ENCODE measurements at regions not wholly inside any gene's neighbourhood (a gene's known extent, or its start where the extent isn't known, plus 50 kb on each side); places are given as distances from the start of the nearest gene placed in this dataset.
"Not testable (repeated sequence)": the region's sequence is repeated elsewhere in the genome, so short reads cannot be mapped to it uniquely, and the experiment has no call there.

DNA sequence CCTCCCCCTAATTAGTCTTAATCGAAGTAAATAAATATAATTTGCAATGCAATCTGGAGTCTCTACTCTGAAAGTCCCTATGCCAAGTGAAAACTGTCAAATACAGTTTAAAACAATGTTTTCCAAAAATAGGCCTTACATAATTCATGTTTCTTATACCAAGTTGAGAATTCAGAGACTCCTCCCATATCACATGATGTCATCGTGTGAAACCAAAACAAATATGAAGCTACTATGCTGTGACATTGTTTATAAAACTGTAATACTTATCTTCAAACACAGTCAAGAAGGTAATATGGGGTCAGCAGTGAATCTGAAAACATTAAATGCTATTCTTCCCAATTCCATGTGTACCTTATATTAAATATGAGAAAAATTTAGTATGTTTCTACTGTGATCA, 940.2 kb upstream of the FANCL start:
- DNase-seq (ENCODE audit: low read depth) = no peak

DNA sequence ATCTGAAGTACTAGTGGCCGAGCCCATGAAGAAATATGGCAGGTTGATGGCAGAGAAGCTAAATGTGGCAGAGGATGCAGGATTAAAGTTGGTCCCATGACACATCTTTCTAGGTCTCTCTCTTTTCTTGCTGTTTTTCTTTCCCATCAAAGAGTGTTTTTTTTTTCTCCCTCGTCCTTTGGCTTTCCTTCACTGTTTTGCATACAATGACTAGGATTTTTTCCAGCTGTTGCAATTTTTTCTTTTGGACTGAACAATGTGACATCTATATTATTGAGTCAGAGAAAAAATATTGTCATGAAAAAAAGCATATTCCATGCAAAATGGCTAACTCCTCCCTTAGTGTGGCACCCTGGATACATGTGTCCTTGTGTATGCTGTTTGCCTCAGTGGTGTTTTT, 939.5 kb upstream of the FANCL start:
- DNase-seq (ENCODE audit: low read depth) = no peak

DNA sequence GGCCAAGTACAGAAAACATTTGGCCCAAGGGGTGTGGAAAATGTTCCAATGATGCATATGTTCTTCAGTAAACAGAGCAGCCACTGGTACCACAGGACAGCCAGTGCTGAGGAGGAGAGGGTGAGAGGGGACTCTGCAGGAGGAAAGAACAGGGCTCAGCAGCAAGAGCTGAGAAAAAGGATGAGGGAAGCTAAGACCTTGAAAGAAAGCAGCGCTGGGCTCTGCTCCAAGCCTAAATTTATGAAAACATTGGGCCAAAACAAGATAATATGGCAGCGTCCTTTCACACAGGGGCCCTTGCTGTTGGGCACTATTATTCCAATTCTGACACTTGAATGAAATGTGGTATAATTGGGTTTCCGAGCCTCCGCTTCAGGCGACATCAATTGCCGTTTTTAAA, 939.0 kb upstream of the FANCL start:
- no peak for DNase-seq (ENCODE audit: low read depth)

DNA sequence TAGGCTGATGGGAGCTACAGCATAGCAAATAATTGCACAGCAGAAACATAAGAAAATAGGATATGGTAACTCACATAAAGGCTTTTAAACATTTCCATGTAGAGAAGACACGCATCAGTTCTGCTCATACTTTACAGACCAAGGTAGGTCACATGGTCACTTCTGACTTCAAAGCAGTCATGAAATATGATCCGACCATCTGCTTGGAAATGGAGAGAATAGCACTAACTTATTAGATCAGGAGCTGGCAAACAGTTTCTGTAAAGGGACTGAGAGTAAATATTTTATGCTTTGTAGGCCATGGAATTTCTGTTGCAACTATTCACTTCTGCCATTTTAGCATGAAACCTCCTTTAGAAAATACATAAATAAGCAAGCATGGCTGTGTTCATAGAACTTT, 936.6 kb upstream of the FANCL start:
- no peak for DNase-seq (ENCODE audit: low read depth)

DNA sequence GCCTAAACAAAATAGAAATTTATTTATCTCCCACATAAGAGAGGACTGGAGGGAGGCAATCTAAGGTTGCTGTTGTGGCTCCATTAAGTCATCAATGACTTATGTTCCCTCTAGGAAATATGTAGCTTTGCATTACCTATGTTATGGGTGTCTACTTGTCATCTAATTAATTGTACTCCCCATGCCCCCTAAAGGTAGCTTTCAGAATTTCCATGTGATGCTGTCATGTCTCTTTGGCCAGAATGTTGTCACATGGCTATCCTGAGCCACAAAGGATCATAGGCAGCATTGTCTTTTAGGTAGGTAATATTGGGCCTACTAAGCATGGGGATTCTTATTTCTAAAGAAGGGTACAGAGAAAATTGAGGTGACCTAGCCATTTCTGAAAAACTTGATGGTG, 935.6 kb upstream of the FANCL start:
- DNase-seq (ENCODE audit: low read depth) = no peak

DNA sequence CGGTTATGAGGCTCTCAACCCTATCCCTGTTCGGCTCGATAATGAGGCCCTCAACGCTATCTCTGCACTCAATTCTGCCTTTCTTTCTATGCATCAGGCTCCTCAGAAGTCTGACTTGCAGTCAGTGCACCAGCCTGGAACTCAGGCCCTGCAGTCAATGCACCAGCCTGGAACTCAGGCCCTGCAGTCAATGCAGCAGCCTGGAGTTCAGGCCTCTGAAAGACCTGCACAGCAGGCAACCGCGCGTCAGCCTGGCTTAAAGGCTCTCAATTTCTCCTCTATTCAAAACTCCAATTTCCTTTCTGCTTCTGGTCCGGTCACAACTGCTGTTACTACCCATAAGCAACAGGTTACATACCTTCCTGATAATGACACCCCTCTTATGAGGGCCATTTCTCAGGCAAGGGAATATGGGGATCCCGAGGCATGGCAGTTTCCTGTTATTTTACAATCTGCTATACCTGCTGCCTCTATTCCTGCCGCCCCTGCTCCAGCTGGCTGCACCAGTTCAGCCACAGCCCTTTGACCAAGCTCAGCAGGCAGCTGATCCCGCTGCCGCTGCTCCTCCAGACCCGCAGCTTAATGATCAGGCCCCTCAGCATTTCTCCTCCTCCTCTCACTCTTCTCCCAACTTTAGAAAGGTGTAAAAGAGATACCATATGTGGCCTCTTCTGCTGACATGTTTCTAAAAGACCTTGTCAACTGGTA, 933.6 kb upstream of the FANCL start:
- no peak for DNase-seq (ENCODE audit: low read depth)

DNA sequence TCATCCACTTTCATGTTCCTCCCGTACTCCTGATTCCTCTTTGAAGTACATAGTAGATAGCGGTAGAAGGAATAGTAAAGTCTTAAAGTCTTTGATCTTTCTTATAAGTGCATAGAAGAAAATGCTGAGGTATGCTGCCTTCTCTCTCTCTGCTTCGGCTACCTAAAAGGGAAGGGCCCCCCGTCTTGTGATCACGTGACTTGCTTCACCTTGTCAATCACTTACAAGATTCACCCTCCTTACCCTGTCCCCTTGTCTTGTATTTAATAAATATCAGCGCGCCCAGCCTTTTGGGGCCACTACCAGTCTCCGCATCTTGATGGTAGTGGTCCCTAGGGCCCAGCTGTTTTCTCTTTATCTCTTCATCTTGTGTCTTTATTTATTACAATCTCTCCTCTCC, 932.2 kb upstream of the FANCL start:
- no peak for DNase-seq (ENCODE audit: low read depth)

DNA sequence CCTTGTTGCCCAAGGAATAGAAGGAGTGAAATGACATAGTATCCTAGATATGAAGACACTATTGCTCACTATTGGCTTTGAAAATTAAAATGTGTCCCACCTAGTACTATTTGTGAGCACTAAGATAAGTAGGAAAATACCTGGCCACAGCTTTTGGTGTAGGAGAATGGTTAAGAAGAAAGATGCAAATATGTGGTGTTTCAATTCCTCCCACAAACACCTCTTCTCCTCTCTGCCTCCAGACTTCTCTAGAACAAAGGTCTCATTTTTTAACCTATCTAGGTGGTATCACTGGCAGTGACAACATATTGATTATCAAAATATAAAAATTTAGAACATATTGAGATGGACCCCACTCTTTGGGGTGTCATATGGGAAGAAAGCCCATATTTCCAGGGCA, 929.9 kb upstream of the FANCL start:
- no peak for DNase-seq (ENCODE audit: low read depth)

DNA sequence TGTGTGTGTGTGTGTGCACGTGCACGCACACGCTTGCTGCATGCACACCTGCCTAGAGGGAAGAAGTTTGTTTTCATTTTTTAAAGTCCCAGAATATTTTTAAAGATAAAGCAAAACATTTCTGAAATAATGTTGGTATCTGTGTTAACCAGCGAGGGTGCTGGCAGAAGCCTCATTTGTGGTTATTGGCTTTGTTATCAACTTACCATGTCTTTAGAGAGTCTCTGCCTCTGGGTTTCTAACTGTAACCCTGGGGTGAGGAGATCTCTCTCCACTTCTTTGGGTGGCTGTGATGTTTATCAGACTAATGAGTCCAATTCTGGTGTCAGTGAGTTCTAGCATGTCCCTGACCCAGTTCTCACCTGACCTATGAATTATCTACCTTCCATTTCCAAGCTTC, 927.6 kb upstream of the FANCL start:
- DNase-seq (ENCODE audit: low read depth) = no peak

DNA sequence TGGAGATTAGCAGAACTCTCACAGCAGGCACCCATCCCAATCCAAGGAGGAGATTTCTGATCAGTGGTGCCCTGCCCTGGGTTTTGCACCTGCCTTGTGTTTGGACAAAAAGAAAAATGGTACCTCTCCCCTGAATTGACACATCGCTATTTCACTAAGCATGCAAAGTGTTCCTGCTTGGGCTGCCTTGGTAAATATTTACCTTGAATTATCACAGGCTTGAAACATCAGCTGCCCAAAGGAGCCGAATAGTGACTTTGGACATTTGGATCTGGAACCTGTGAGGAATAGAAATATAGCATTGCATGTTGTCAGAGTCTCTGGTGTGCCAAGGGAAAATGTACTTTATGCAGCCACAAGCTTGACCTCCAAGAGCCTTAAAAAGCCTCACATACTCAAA, 926.4 kb upstream of the FANCL start:
- DNase-seq (ENCODE audit: low read depth) = no peak

DNA sequence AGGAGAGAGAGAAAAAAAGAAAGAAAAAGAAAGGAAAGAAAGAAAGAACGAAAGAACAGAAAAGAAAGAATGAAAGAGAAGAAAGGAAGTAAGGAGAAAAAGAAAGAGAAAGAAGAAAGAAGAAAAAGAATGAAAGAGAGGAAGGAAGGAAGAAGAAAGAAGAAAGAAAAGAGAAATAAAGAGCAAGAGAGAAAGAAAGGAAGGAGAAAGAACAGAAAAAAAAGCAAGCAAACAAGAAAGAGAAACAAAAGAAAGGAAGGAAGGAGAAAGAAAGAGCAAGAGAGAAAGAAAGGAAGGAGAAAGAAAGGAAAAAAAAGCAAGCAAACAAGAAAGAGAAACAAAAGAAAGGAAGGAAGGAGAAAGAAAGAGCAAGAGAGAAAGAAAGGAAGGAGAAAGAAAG, 916.8 kb upstream of the FANCL start:
- not testable (repeated sequence) for DNase-seq (ENCODE audit: low read depth)

DNA sequence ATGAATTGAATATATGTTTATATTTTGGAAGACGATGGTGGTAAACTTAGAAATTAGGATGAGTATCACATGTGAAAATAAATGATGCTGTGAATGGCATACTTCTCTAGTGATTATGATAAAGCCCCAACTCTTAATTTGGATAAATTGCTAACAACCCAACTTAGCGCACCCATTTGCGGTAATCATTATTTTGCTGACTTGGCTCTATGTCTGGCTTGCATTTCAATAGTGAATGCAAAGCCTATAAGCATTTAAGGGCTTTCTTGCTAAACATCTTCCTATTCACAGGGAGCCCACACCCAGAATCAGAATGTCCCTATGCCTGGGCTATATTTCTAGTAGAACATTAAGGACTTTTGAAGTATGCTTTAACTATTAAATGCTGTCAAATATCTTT, 910.7 kb upstream of the FANCL start:
- DNase-seq (ENCODE audit: low read depth) = no peak

DNA sequence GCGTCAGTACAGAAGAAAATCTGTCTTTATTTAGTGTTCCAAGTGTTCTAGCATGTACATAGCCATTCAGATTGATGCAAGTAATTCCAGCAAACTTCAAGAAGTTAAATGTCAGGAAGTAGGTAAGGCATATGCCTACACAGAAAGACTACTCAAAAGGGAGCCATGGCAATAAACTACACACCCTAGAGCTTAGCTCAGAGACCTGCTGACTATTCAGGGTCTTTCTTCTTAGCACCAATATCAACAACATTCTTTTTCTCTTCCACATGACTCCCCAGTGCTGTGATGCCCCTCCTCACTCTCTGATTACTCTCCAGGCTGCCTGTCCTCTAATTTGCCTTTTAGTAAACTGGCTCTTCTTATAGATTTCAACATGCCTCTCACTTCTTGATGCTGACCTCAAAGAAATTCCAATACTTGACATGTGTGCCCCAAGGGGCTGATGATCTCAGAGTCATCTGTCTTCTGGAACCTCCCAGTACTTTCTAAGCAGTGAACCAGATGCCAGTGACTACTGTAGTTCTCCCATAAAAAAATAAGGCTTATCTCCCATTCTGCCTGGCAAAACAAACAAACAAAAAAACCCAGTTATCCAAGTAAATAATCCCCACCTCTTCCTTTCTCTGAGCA, 909.2 kb upstream of the FANCL start:
- DNase-seq (ENCODE audit: low read depth) = no peak

DNA sequence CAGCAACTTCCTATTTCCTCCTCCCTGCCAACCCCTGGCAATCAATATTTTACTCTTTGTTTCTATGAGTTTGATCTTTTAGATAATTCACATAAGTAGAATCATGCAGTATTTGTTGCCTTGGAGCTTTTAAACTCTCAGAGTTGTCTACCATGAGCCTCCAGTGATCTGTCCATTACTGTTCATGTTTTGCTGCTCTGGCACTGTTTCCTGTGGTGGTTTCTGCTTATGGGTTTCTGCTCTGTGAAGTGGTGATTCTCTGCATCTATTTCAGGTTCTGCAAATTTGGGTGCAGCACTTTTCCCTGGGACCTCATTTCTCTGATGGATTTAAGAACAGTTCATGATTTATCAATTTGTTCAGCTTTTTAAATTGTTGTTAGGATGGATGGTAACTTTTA, 908.1 kb upstream of the FANCL start:
- no peak for DNase-seq (ENCODE audit: low read depth)

DNA sequence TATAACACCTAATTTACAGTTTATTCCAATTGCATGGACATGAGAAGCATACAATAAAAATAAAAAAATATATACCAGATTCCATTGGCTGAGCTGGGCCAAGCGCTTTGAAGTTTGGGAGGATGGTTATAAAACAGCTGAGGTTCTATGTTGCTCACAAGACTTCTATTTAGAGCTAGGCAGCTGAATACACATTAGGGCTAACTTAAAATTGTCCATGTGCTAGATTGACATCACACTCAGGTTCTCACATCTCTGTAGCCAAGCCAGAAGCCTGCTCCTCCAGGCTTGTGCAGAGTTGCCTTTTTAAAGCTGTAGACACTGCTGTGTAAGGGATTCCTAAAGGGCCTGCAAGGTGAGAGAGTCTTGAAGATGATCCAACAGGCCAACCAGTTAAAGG, 871.1 kb upstream of the FANCL start:
- no peak for DNase-seq (ENCODE audit: low read depth)

DNA sequence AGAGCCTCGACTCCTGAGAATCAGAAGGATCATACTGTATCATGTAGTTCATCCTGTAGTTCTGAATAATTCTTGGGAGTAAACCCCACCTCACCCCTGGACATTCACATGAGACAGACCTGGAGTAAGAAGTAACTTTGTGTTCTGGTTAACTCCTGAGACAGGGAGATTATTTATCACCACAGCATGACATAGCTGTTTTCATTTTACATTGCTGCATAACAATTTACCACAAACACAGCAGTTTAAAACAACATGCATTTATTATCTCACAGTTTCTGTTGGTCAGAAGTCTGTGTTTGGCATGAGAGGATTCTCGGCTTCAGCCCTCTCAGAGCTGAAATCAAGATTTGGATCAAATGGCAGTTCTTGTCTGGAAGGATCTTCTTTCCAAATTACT, 855.8 kb upstream of the FANCL start:
- no peak for DNase-seq (ENCODE audit: low read depth)

DNA sequence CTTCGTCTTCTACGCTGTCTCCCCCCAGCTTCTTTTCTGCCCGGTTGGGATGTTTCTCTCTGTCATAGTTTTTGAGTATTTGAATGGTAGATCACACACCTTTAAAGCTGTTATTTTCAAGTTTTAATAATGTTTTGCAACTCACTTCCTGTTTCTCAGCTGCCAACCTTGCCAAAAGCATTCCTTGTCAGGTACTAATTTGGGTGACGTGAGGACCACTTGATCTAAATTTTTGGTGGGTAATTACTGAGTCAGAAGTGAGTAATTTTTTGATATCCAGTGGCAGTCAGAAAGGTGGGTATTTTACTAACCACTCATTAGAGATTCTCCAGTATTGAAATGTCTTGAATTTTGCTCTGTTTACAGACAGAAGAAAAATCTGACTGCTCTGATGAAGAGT, 852.4 kb upstream of the FANCL start:
- no peak for DNase-seq (ENCODE audit: low read depth)

DNA sequence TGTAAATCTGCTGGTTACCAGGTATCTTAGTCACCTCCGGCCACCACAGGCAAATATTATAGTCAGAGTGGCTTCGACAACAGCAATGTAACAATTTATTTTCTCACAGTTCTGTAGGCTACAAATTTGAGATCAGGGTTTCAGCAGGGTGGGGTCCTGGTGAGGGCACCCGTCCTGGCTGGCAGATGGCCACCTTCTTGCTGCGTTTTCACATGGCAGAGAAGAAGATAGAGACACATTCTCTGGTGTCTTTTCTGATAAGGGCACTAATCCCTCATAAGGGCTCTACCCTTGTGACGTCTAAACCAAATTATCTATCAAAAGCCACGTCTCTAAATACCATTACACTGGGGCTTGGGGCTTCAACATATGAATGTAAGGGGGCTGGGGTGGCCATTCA, 843.2 kb upstream of the FANCL start:
- DNase-seq (ENCODE audit: low read depth) = no peak

DNA sequence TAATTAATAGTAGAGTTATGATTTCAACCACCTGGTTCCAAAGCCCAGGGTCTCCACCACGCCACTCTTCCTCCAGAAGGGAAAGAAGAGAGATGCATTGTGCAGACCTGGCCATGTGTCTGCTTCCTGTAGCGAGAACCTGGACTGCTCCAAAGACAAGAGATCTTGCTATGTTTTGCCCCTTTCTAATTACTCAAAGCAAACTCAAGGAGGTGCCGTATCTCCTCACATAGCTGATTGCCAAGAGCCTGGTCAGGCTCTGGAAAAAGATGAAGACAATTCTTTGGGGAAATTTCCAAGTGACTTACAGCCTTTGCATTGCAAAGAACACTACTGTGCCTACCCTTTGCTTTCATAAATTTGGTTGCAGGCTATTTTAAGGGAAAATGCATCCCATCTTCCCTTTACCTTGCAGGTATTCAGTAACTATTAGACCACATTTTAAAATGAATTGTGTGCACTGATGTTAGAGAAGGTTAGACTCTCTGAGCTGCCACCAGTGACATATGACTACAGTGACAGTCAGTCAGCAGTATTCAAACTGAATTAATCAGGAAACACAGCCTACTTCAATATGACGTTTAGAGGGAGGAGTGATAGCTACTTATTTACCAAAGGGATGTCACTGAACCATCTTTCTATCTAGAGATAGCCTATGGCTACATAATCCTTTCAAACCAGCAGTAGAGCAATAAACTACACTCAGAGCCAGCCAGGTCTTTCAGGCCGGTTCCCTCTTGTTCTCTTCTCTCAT, 842.1 kb upstream of the FANCL start:
- no peak for DNase-seq (ENCODE audit: low read depth)

DNA sequence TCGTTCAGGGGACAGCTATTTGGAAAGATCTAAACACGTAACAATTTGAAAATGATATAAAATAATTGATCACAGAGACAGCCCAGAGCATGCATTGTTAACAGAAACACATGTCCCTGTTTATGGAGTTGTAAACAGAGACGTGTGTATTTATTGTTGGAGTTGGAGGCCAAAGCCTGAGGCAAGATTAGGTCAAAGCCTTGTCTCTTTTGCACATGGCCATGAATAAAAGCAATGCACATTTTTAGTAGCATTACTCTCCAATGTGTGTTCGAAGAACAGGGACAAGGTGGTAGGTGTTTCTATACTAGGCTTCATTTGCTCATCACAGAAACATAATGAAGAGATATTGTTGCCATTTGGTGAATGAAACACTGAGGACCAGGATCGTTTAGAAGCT, 841.5 kb upstream of the FANCL start:
- no peak for DNase-seq (ENCODE audit: low read depth)

DNA sequence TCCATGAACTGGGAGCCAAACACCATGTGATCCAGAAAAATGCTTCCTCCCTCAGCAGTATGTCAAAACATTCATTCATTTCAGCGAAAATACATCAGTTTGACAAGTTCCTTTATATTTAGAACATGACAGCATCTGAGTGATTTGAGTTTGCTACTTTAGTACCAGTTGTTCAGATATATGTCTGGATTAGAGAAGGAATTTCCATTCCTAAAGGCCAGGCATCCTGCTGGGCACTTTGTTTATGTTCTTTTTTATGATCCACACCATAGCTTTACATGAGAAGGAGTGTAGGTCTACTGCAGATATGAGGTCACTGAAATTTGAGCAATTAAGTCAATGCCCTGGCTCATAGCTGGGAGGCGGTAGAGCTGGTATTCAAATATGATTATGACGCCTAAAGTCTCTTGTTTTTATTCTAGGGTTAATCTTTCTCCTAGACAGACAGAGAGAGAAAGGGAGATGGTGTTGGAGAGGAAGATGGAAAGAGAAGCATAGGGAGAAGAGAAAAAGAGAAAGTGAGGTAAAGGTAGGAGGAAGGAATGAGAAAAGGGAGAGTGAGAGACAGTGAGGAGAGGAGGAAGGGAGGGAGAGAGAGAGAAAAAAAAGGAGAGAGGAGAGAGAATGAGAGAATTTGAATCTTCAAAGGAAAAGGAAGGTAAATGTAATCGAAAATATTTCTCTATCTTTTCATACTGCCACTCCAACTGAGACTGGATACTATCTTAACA, 839.5 kb upstream of the FANCL start:
- DNase-seq (ENCODE audit: low read depth) = no peak

DNA sequence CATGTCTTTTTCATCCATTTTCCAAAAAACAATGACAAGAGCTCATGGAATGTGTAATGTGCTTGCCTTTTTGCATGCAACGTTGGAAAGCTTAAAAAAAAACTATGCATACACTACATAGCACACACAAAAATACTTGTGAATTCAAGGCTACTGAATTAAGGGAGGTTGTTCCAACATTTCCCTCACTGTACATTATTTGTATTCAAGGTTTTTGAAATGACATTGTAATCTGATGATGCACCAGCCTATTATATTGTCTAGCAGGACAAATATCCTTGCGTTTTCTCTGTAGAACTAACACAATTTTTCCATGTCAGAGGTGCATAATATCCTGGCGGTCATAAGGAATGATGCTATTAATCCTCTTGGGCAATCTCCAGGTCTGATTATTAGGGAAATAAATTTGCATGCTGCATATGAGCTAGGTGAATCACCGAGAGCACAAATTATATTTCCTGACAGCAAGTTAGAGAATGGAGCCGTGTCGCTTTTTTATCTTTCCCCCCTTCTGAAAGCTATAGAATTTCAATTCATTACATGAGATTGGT, 836.9 kb upstream of the FANCL start:
- no peak for DNase-seq (ENCODE audit: low read depth)
